ENCODE measurements at regions not wholly inside any gene's neighbourhood (a gene's known extent, or its start where the extent isn't known, plus 50 kb on each side); places are given as distances from the start of the nearest gene placed in this dataset.
"Not testable (repeated sequence)": the region's sequence is repeated elsewhere in the genome, so short reads cannot be mapped to it uniquely, and the experiment has no call there.

- no peak overlapping the region for H3K4me3 ChIP-seq (replicated peaks in 1 of 3)
- no peak overlapping the region for H3K27ac ChIP-seq
- no peaks in the 10 kb centered on the region for H3K9me3 ChIP-seq
- 97 to 100% methylated on average over 4 of the region's 4 CpGs for WGBS, 2 donors
- no peak for DNase-seq
- intact Hi-C loops (cut with DNase I) = no loop called here
- H3K36me3 ChIP-seq = no peaks in the 10 kb centered on the region
- TF ChIP-seq CTCF (IDR thresholded peaks at IDR 0.05) (no peak), POLR2A (IDR thresholded peaks at IDR 0.05) (no peak)
- no peaks in the 10 kb centered on the region for H3K27me3 ChIP-seq
- no peaks in the 10 kb centered on the region for H3K4me1 ChIP-seq
These were observed 66.5 kb upstream of the SPIN4 start for GRCh38 chrX:63417649-63418048.

- H3K4me1 ChIP-seq; H3K4me3 ChIP-seq (replicated peaks in 1 of 3); intact Hi-C loops (cut with DNase I); DNase-seq; H3K27ac ChIP-seq; H3K9me3 ChIP-seq; H3K27me3 ChIP-seq; H3K36me3 ChIP-seq: not testable (repeated sequence)
- WGBS, 2 donors = 95 to 97% methylated on average over 5 to 7 of the region's 7 CpGs
These were observed 58.8 kb upstream of the SPIN4 start for GRCh38 chrX:63409934-63410333.

- H3K4me3 ChIP-seq (replicated peaks in 1 of 3) = no peak overlapping the region
- DNase-seq = no peak
- no peaks in the 10 kb centered on the region for H3K36me3 ChIP-seq
- H3K4me1 ChIP-seq = no peaks in the 10 kb centered on the region
- H3K27me3 ChIP-seq = no peaks in the 10 kb centered on the region
- no peaks in the 10 kb centered on the region for H3K9me3 ChIP-seq
- 43 to 50% methylated on average over 1 of the region's 1 CpG for WGBS, 2 donors
- intact Hi-C loops (cut with DNase I) = no loop called here
- no peak overlapping the region for H3K27ac ChIP-seq
- TF ChIP-seq POLR2A (IDR thresholded peaks at IDR 0.05) = no peak
- no peak for TF ChIP-seq CTCF (IDR thresholded peaks at IDR 0.05)
These were observed 56.9 kb upstream of the SPIN4 start for GRCh38 chrX:63408050-63408449.

GRCh38 chrX:63404332-63404731 lies 53.2 kb upstream of the SPIN4 start:
- no peak overlapping the region for H3K27ac ChIP-seq
- H3K4me1 ChIP-seq = no peaks in the 10 kb centered on the region
- intact Hi-C loops (cut with DNase I) = no loop called here
- no peaks in the 10 kb centered on the region for H3K9me3 ChIP-seq
- no peak overlapping the region for H3K4me3 ChIP-seq (replicated peaks in 1 of 3)
- WGBS, 2 donors = 79 to 100% methylated on average over 1 of the region's 1 CpG
- no peak for TF ChIP-seq CTCF (IDR thresholded peaks at IDR 0.05)
- no peak for TF ChIP-seq POLR2A (IDR thresholded peaks at IDR 0.05)
- DNase-seq = no peak
- H3K27me3 ChIP-seq = no peaks in the 10 kb centered on the region
- no peaks in the 10 kb centered on the region for H3K36me3 ChIP-seq

- H3K36me3 ChIP-seq = no peaks in the 10 kb centered on the region
- no peak overlapping the region for H3K27ac ChIP-seq
- no peaks in the 10 kb centered on the region for H3K9me3 ChIP-seq
- H3K4me3 ChIP-seq (replicated peaks in 1 of 3) = no peak overlapping the region
- no peak for TF ChIP-seq POLR2A (IDR thresholded peaks at IDR 0.05)
- TF ChIP-seq CTCF (IDR thresholded peaks at IDR 0.05) = no peak
- H3K27me3 ChIP-seq = no peaks in the 10 kb centered on the region
- H3K4me1 ChIP-seq = no peaks in the 10 kb centered on the region
- WGBS, 2 donors = 85 to 91% methylated on average over 2 of the region's 2 CpGs
- intact Hi-C loops (cut with DNase I) = no loop called here
- DNase-seq = no peak
These were observed 51.0 kb upstream of the SPIN4 start for GRCh38 chrX:63402106-63402505.

Data from thyroid gland (tissue), 4 donors.